ENCODE measurements at regions not wholly inside any gene's neighbourhood (a gene's known extent, or its start where the extent isn't known, plus 50 kb on each side); places are given as distances from the start of the nearest gene placed in this dataset.

GRCh38 chr20:11432407-11432806, 485.3 kb upstream of the BTBD3 start:
- Mint-ChIP-seq H3K36me3 (ENCODE audit: low read depth) (no peaks in the 10 kb centered on the region), H3K27ac (no peak overlapping the region), H3K4me1 (no peaks in the 10 kb centered on the region), H3K27me3 (no peaks in the 10 kb centered on the region), H3K4me3 (no peak overlapping the region), H3K9me3 (peaks cover 24% of the 10 kb centered on the region)
- ChIA-PET CTCF (no interaction called here), POLR2A (no interaction called here)
- DNase-seq: no peak
- intact Hi-C loops (cut with micrococcal nuclease): no loop called here
- no peak for TF ChIP-seq CTCF (IDR thresholded peaks at IDR 0.05)
- ATAC-seq (ENCODE audit: low read depth): no peak

DNA sequence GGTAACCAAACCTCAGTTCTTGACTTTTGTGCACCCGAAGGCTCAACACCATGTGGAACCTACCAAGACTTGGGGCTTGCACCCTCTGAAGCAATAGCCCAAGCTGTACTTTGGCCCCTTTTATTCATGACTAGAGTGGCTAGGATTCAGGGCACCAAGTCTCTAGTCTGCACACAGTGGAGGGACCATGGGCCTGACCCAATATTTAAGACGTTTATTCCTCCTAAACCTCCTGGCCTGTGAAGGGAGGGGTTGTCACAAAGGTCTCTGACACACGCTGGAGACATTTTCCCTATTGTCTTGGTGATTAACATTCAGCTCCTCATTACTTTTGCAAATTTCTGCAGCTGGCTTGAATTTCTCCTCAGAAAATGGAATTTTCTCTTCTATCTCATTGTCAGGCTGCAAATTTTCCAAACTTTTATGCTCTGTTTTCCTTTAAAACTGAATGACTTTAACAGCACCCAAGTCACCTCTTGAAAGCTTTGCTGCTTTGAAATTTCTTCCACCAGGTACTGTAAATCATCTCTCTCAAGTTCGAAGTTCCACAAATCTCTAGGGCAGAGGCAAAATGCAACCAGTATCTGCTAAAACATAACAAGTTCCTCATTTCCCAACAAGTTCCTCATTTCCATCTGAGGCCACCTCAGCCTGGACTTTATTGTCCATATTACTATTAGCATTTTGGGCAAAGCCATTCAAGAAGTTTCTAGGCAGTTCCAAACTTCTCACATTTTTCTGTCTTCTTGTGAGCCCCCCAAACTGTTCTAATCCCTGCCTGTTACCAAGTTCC, 481.4 kb upstream of the BTBD3 start:
- intact Hi-C loops (cut with micrococcal nuclease): no loop called here
- CTCF ChIA-PET: no interaction called here
- Mint-ChIP-seq H3K9me3 (peaks cover 24% of the 10 kb centered on the region), H3K27ac (no peak overlapping the region), H3K4me1 (no peaks in the 10 kb centered on the region), H3K4me3 (no peak overlapping the region), H3K27me3 (no peaks in the 10 kb centered on the region), H3K36me3 (ENCODE audit: low read depth) (no peaks in the 10 kb centered on the region)
- TF ChIP-seq CTCF (IDR thresholded peaks at IDR 0.05): no peak
- POLR2A ChIA-PET: no interaction called here
- no peak for DNase-seq
- ATAC-seq (ENCODE audit: low read depth): no peak

DNA sequence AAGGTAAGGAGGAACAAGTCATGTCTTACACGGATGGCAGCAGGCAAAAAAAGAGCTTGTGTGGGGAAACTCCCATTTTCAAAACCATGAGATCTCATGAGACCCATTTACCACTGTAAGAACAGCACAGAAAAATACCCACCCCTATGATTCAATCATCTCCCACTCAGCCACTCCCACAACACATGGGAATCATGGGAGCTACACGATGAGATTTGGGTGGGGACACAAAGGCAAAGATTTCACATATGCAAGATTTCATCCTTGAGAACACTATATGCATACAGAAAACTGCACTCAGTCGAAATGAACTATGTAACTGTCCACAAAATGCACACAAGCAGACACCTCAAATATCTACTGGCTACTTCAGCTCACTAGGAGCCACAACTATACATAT, 480.6 kb upstream of the BTBD3 start:
- Mint-ChIP-seq H3K27me3 (no peaks in the 10 kb centered on the region), H3K27ac (no peak overlapping the region), H3K4me3 (no peak overlapping the region), H3K36me3 (ENCODE audit: low read depth) (no peaks in the 10 kb centered on the region), H3K9me3 (peaks cover 24% of the 10 kb centered on the region), H3K4me1 (no peaks in the 10 kb centered on the region)
- intact Hi-C loops (cut with micrococcal nuclease): no loop called here
- ATAC-seq (ENCODE audit: low read depth) (no peak), DNase-seq (no peak)
- ChIA-PET POLR2A (no interaction called here), CTCF (no interaction called here)
- TF ChIP-seq CTCF (IDR thresholded peaks at IDR 0.05): no peak

GRCh38 chr20:11437611-11438380, 479.9 kb upstream of the BTBD3 start:
- no peaks in the 10 kb centered on the region for H3K4me1 Mint-ChIP-seq
- POLR2A ChIA-PET: no interaction called here
- H3K4me3 Mint-ChIP-seq: no peak overlapping the region
- DNase-seq (no peak), ATAC-seq (ENCODE audit: low read depth) (no peak)
- TF ChIP-seq CTCF (IDR thresholded peaks at IDR 0.05): no peak
- no peak overlapping the region for H3K27ac Mint-ChIP-seq
- H3K27me3 Mint-ChIP-seq: no peaks in the 10 kb centered on the region
- H3K36me3 Mint-ChIP-seq (ENCODE audit: low read depth): no peaks in the 10 kb centered on the region
- CTCF ChIA-PET: no interaction called here
- H3K9me3 Mint-ChIP-seq: peaks cover 22% of the 10 kb centered on the region
- intact Hi-C loops (cut with micrococcal nuclease): no loop called here

- POLR2A ChIA-PET: no interaction called here
- no peak for DNase-seq
- CTCF ChIA-PET: no interaction called here
- Mint-ChIP-seq H3K27ac (no peak overlapping the region), H3K9me3 (peaks cover 19% of the 10 kb centered on the region), H3K4me3 (no peak overlapping the region), H3K36me3 (ENCODE audit: low read depth) (no peaks in the 10 kb centered on the region), H3K4me1 (no peaks in the 10 kb centered on the region), H3K27me3 (no peaks in the 10 kb centered on the region)
- no peak for TF ChIP-seq CTCF (IDR thresholded peaks at IDR 0.05)
- intact Hi-C loops (cut with micrococcal nuclease): no loop called here
- no peak for ATAC-seq (ENCODE audit: low read depth)
These were observed 479.3 kb upstream of the BTBD3 start for GRCh38 chr20:11438412-11438811.

All from activated B cell treated with CpG ODN at 0.5 μM for 24 hours (primary cell).